ENCODE measurements at regions not wholly inside any gene's neighbourhood (a gene's known extent, or its start where the extent isn't known, plus 50 kb on each side); places are given as distances from the start of the nearest gene placed in this dataset.

- no peak overlapping the region for H3K9ac ChIP-seq (ENCODE audit: insufficient read depth in 1 of 2, low read depth in 2 of 2, low read length in 2 of 2)
- no peak for ATAC-seq
- POLR2A ChIA-PET = interaction anchor here (0.5 to 1.4 kb wide), 3 partner anchors 18 to 482 kb away, joined by 3 to 4 read pairs (median 4); no protein-coding TSS in a partner anchor
- WGBS (ENCODE audit: insufficient coverage, low coverage, missing lambda C conversion rate) = 32% methylated on average over 7 of the region's 7 CpGs
- H3K27me3 ChIP-seq (ENCODE audit: control insufficient read depth in 2 of 2, insufficient read depth in 2 of 2, low read length in 2 of 2) = no peaks in the 10 kb centered on the region
- peaks cover 12 to 42% of the 10 kb centered on the region in 2 experiments for H3K4me1 ChIP-seq (replicated peaks in 1 of 2; ENCODE audit: control insufficient read depth in 2 of 2, insufficient read depth in 2 of 2, low read length in 2 of 2)
- H3K9me3 ChIP-seq (replicated peaks; ENCODE audit: control insufficient read depth, insufficient read depth, low read depth, low read length) = no peaks in the 10 kb centered on the region
- no peak overlapping the region for H3K4me3 ChIP-seq
- no peak for TF ChIP-seq CLOCK (CRISPR knock-in tag; IDR thresholded peaks at IDR 0.05; ENCODE audit: borderline replicate concordance)
- TF ChIP-seq JUND (IDR thresholded peaks at IDR 0.05; ENCODE audit: borderline replicate concordance, low read depth, low read length) = no peak
- TF ChIP-seq JUND (tag; IDR thresholded peaks at IDR 0.05; ENCODE audit: borderline replicate concordance, low read depth, low read length) = 0 out of 3 replicates have a peak, but pooled peaks have one; percentile 1
- no peak for TF ChIP-seq ESRRA (IDR thresholded peaks at IDR 0.05; ENCODE audit: borderline replicate concordance, low read depth)
- TF ChIP-seq DMBX1 (CRISPR knock-in tag; IDR thresholded peaks at IDR 0.05; ENCODE audit: borderline replicate concordance) = no peak
- peak; percentile 35; the same call in 1 of the 2 replicates for TF ChIP-seq FOSL1 (tag; conservative IDR thresholded peaks at IDR 0.05)
- H3K4me2 ChIP-seq (ENCODE audit: insufficient read depth, low read length) = no peak overlapping the region
- H3K27ac ChIP-seq (ENCODE audit: extremely low read depth, low read depth, low read length) = no peak overlapping the region
- in situ Hi-C loops (cut with MboI) (no loop called here), intact Hi-C loops (cut with micrococcal nuclease) (no loop called here)
- H3K79me2 ChIP-seq (ENCODE audit: control insufficient read depth, insufficient read depth, low read length) = no peaks in the 10 kb centered on the region
- CTCF ChIA-PET (ENCODE audit: low intra/inter-chr PET ratio) = no interaction called here
- DNase-seq (ENCODE audit: extremely low read depth in 1 of 4, low spot score in 3 of 4) = no peak
- 0 out of 2 replicates have a peak overlapping the region, but pooled peaks have one; percentile 11 for H2AFZ ChIP-seq (ENCODE audit: low read depth, low read length)
- no peaks in the 10 kb centered on the region for H4K20me1 ChIP-seq (replicated peaks; ENCODE audit: control insufficient read depth, insufficient read depth, low read length)
- H3K36me3 ChIP-seq (ENCODE audit: control insufficient read depth, insufficient read depth, low read length) = no peaks in the 10 kb centered on the region
- no peak for FAIRE-seq
- no peaks in the 10 kb centered on the region for H3K9me1 ChIP-seq (ENCODE audit: control insufficient read depth, insufficient read depth, low read length)
- BruUV-seq (replicated peaks) = no TSS peak
These were observed 113.3 kb upstream of the CDYL start for GRCh38 chr6:4662886-4663285.

Measured in K562 (cell line).